ENCODE measurements at regions not wholly inside any gene's neighbourhood (a gene's known extent, or its start where the extent isn't known, plus 50 kb on each side); places are given as distances from the start of the nearest gene placed in this dataset.

DNA sequence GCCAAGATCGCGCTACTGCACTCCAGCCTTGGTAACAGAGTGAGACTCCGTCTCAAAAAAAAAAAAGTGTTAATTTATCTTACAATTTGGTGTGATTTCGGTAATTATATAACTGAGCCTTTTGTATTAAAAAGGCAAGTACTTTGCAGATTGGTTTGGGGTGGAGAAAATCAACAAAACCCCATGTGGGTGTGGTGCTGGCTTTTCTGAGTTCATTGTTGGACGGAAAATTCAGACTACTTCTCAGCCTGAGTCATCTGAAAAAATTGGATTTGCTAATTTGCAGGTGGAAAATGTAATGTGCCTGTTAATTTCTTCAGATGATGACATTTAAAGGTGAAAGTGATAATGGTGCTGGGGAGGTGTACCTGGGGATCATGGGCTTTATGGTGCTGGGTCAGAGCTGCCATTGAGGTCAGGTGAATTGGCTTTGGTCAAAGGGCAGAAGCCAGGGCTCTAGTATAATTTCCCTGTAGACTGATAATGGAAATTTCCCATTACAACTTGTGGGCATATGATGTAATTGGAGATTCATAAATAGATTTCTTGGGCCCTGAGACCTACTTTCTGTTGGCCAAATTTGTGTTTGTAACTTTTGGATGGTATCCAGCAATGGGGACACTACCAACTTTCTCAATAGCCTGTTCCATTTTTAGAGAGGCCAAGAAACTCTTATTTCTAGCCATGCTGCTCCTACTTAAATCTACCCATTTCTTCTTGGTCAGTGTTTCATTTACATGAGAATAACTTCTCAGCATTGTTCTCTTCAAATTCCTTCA is 74.3 kb upstream of the TEX13D start:
- ATAC-seq (no peak), DNase-seq (ENCODE audit: low read depth, low spot score) (no peak)
- H2AFZ ChIP-seq (ENCODE audit: low read depth, low read length, poor library complexity, severe bottlenecking), result no peak overlapping the region
- no peak overlapping the region for H3K9ac ChIP-seq (ENCODE audit: low read length)
- H3K36me3 ChIP-seq (ENCODE audit: control insufficient read depth in 1 of 2, insufficient read depth in 2 of 2, low read length in 2 of 2), result no peaks in the 10 kb centered on the region
- no TSS peak for BruUV-seq (replicated peaks)
- H3K4me2 ChIP-seq (ENCODE audit: low read length), result no peak overlapping the region
- no peaks in the 10 kb centered on the region for H3K27me3 ChIP-seq (ENCODE audit: insufficient read depth, low read length)
- H3K9me2 ChIP-seq (ENCODE audit: insufficient read depth), result no peaks in the 10 kb centered on the region
- RAD21 ChIA-PET (ENCODE audit: low non-redundant PET in 1 of 2, low total read pairs in 2 of 2, uncharacterized antibody in 2 of 2, unreplicated experiment in 2 of 2), result no interaction called here
- CTCF ChIA-PET, result no interaction called here
- POLR2A ChIA-PET, result no interaction called here
- no peak overlapping the region for H3K4me3 ChIP-seq (replicated peaks in 1 of 2; ENCODE audit: low read depth in 1 of 2, low read length in 2 of 2)
- no peak for TF ChIP-seq SIN3A (IDR thresholded peaks at IDR 0.05; ENCODE audit: low read depth)
- H3K79me2 ChIP-seq (ENCODE audit: insufficient read depth, low read length), result no peaks in the 10 kb centered on the region
- H3K27ac ChIP-seq (ENCODE audit: low read depth, low read length), result no peak overlapping the region
- no peaks in the 10 kb centered on the region for H3K4me1 ChIP-seq (ENCODE audit: control insufficient read depth in 1 of 2, insufficient read depth in 2 of 2, low read length in 2 of 2)
- H3K9me3 ChIP-seq (ENCODE audit: control insufficient read depth in 1 of 2, insufficient read depth in 1 of 2, low read depth in 1 of 2, low read length in 2 of 2), result no peaks in the 10 kb centered on the region
- H4K20me1 ChIP-seq (ENCODE audit: insufficient read depth), result no peaks in the 10 kb centered on the region
- intact Hi-C loops (cut with micrococcal nuclease), result no loop called here

- intact Hi-C loops (cut with micrococcal nuclease), result no loop called here
- no peaks in the 10 kb centered on the region for H4K20me1 ChIP-seq (ENCODE audit: insufficient read depth)
- H3K4me2 ChIP-seq (ENCODE audit: low read length), result no peak overlapping the region
- BruUV-seq (replicated peaks), result no TSS peak
- ATAC-seq (no peak), DNase-seq (ENCODE audit: low read depth, low spot score) (no peak)
- H3K36me3 ChIP-seq (ENCODE audit: control insufficient read depth in 1 of 2, insufficient read depth in 2 of 2, low read length in 2 of 2), result no peaks in the 10 kb centered on the region
- ChIA-PET CTCF (no interaction called here), POLR2A (no interaction called here), RAD21 (ENCODE audit: low non-redundant PET in 1 of 2, low total read pairs in 2 of 2, uncharacterized antibody in 2 of 2, unreplicated experiment in 2 of 2) (no interaction called here)
- no peak overlapping the region for H3K27ac ChIP-seq (ENCODE audit: low read depth, low read length)
- H2AFZ ChIP-seq (ENCODE audit: low read depth, low read length, poor library complexity, severe bottlenecking), result no peak overlapping the region
- no peaks in the 10 kb centered on the region for H3K9me3 ChIP-seq (ENCODE audit: control insufficient read depth in 1 of 2, insufficient read depth in 1 of 2, low read depth in 1 of 2, low read length in 2 of 2)
- no peaks in the 10 kb centered on the region for H3K9me2 ChIP-seq (ENCODE audit: insufficient read depth)
- TF ChIP-seq REST (IDR thresholded peaks at IDR 0.05; ENCODE audit: low read depth) (no peak), SRF (IDR thresholded peaks at IDR 0.05; ENCODE audit: low read depth) (no peak), JUND (IDR thresholded peaks at IDR 0.05) (no peak), SIN3A (IDR thresholded peaks at IDR 0.05; ENCODE audit: low read depth) (no peak), POLR2AphosphoS5 (IDR thresholded peaks at IDR 0.05; ENCODE audit: low read depth, low read length) (no peak), EZH2 (IDR thresholded peaks at IDR 0.05) (no peak)
- TF ChIP-seq, protein P1, sequence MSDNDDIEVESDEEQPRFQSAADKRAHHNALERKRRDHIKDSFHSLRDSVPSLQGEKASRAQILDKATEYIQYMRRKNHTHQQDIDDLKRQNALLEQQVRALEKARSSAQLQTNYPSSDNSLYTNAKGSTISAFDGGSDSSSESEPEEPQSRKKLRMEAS (IDR thresholded peaks at IDR 0.05), result no peak
- TF ChIP-seq, protein P2, sequence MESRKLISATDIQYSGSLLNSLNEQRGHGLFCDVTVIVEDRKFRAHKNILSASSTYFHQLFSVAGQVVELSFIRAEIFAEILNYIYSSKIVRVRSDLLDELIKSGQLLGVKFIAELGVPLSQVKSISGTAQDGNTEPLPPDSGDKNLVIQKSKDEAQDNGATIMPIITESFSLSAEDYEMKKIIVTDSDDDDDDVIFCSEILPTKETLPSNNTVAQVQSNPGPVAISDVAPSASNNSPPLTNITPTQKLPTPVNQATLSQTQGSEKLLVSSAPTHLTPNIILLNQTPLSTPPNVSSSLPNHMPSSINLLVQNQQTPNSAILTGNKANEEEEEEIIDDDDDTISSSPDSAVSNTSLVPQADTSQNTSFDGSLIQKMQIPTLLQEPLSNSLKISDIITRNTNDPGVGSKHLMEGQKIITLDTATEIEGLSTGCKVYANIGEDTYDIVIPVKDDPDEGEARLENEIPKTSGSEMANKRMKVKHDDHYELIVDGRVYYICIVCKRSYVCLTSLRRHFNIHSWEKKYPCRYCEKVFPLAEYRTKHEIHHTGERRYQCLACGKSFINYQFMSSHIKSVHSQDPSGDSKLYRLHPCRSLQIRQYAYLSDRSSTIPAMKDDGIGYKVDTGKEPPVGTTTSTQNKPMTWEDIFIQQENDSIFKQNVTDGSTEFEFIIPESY (IDR thresholded peaks at IDR 0.05; ENCODE audit: extremely low read depth, insufficient replicate concordance, low read length), result no peak
- H3K4me3 ChIP-seq (replicated peaks in 1 of 2; ENCODE audit: low read depth in 1 of 2, low read length in 2 of 2), result no peak overlapping the region
- no peaks in the 10 kb centered on the region for H3K27me3 ChIP-seq (ENCODE audit: insufficient read depth, low read length)
- H3K4me1 ChIP-seq (ENCODE audit: control insufficient read depth in 1 of 2, insufficient read depth in 2 of 2, low read length in 2 of 2), result no peaks in the 10 kb centered on the region
- H3K9ac ChIP-seq (ENCODE audit: low read length), result no peak overlapping the region
- no peaks in the 10 kb centered on the region for H3K79me2 ChIP-seq (ENCODE audit: insufficient read depth, low read length)
Measured at GRCh38 chrX:124260845-124261244, 71.6 kb upstream of the TEX13D start.
